ENCODE measurements at regions not wholly inside any gene's neighbourhood (a gene's known extent, or its start where the extent isn't known, plus 50 kb on each side); places are given as distances from the start of the nearest gene placed in this dataset.

GRCh38 chr5:166535641-166536040 is 1755.8 kb upstream of the WWC1 start:
- TF ChIP-seq CTCF (IDR thresholded peaks at IDR 0.05): no peak

DNA sequence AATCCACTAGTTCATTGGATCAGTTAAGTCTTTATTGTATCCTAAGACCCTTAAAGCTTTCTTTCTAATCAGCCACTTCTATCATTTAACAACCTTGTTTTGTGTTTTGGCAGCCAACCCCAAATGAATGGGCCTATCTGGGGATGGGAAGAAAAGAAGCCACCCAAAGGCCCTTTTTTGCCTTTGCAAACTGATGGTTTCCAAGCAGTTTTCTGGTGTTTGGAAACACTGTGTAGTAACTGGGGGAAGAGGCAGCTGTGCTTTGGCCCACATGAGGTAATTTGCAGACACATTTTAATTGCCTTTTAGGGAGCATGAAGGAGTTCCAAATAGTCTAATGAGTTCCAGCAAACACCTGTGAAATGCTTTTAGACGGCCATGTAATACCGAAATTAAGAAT is 1751.3 kb upstream of the WWC1 start:
- DNase-seq: no peak
- no peak for TF ChIP-seq CTCF (IDR thresholded peaks at IDR 0.05)
- no peaks in the 10 kb centered on the region for H3K9me3 ChIP-seq
- H3K4me1 ChIP-seq: no peaks in the 10 kb centered on the region
- H3K27ac ChIP-seq: no peak overlapping the region
- H3K4me3 ChIP-seq: no peak overlapping the region
- H3K27me3 ChIP-seq: no peaks in the 10 kb centered on the region
- no peaks in the 10 kb centered on the region for H3K36me3 ChIP-seq
- intact Hi-C loops (cut with DNase I; ENCODE audit: low total_unique reads): no loop called here

More at GRCh38 chr5:166535641-166536040, 1755.8 kb upstream of the WWC1 start:
- Histone ChIP-seq H3K4me1 (no peaks in the 10 kb centered on the region), H3K36me3 (no peaks in the 10 kb centered on the region), H3K27ac (no peak overlapping the region), H3K9me3 (no peaks in the 10 kb centered on the region), H3K27me3 (no peaks in the 10 kb centered on the region), H3K4me3 (no peak overlapping the region)
- DNase-seq: no peak
- intact Hi-C loops (cut with DNase I; ENCODE audit: low total_unique reads): no loop called here

GRCh38 chr5:166551384-166551783 is 1740.1 kb upstream of the WWC1 start:
- no peaks in the 10 kb centered on the region for H3K9me3 ChIP-seq
- H3K4me3 ChIP-seq: no peak overlapping the region
- no peaks in the 10 kb centered on the region for H3K4me1 ChIP-seq
- intact Hi-C loops (cut with DNase I; ENCODE audit: low total_unique reads): no loop called here
- no peak for DNase-seq
- no peaks in the 10 kb centered on the region for H3K36me3 ChIP-seq
- no peak for TF ChIP-seq CTCF (IDR thresholded peaks at IDR 0.05)
- no peak overlapping the region for H3K27ac ChIP-seq
- H3K27me3 ChIP-seq: no peaks in the 10 kb centered on the region

GRCh38 chr5:166553778-166554177 is 1737.7 kb upstream of the WWC1 start:
- TF ChIP-seq CTCF (IDR thresholded peaks at IDR 0.05): no peak
- no peaks in the 10 kb centered on the region for H3K36me3 ChIP-seq
- no peak for DNase-seq
- no peaks in the 10 kb centered on the region for H3K4me1 ChIP-seq
- H3K27ac ChIP-seq: no peak overlapping the region
- H3K9me3 ChIP-seq: no peaks in the 10 kb centered on the region
- no peaks in the 10 kb centered on the region for H3K27me3 ChIP-seq
- no peak overlapping the region for H3K4me3 ChIP-seq
- intact Hi-C loops (cut with DNase I; ENCODE audit: low total_unique reads): no loop called here

DNA sequence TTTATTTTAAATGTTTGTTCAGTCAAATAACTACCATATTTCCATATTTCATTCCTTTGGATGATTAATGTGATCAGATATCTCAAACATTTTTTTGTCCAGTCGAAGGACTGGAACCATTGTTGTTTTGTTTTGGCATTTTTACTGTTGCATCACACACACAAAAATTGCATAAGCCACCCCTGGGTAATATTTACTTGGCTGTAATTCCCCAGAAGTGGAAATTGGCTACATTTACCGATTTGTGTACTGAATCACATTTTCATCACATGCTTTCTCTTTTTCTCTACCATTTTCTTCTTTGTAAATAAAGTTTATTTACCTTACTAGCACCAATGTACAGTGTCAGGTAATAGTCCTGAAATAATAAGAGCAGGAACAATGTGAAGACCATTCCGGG is 1729.7 kb upstream of the WWC1 start:
- intact Hi-C loops (cut with DNase I; ENCODE audit: low total_unique reads): no loop called here
- DNase-seq: no peak

More for the DNA sequence above, 1729.7 kb upstream of the WWC1 start:
- Histone ChIP-seq H3K36me3 (no peaks in the 10 kb centered on the region), H3K4me1 (no peaks in the 10 kb centered on the region), H3K27me3 (no peaks in the 10 kb centered on the region), H3K9me3 (no peaks in the 10 kb centered on the region), H3K4me3 (no peak overlapping the region), H3K27ac (no peak overlapping the region)
- no peak for TF ChIP-seq CTCF (IDR thresholded peaks at IDR 0.05)

Measured in tibial artery (tissue), 4 donors.